Muscle of leg (tissue), 3 donors: ENCODE measurements at regions not wholly inside any gene's neighbourhood (a gene's known extent, or its start where the extent isn't known, plus 50 kb on each side); places are given as distances from the start of the nearest gene placed in this dataset.
"Not testable (repeated sequence)": the region's sequence is repeated elsewhere in the genome, so short reads cannot be mapped to it uniquely, and the experiment has no call there.

Source experiments
- DNase-seq: peaks from one replicate; pipeline ENCODE4 v3.0.0; 2013
- H3K27ac ChIP-seq: one replicate; pipeline ENCODE4 v1.5.1; 2013; ENCODE audit warnings: mild to moderate bottlenecking, low read length, control low read depth
- H3K27me3 ChIP-seq: one replicate; pipeline ENCODE4 v1.6.1; 2013; ENCODE audit warnings: low read length; ENCODE audit not compliant: control insufficient read depth, insufficient read depth
- H3K36me3 ChIP-seq: one replicate; pipeline ENCODE4 v1.6.1; 2013; ENCODE audit warnings: low read length; ENCODE audit not compliant: control insufficient read depth, insufficient read depth
- H3K4me1 ChIP-seq: one replicate; pipeline ENCODE4 v1.6.1; 2013; ENCODE audit warnings: low read length; ENCODE audit not compliant: control insufficient read depth, insufficient read depth
- H3K4me3 ChIP-seq: one replicate; pipeline ENCODE4 v1.5.1; 2013; ENCODE audit warnings: low read length, control low read depth
- H3K9me3 ChIP-seq: replicated peaks from 2 replicates; pipeline ENCODE4 v1.6.1; 2013; ENCODE audit warnings: low read depth, low read length; ENCODE audit not compliant: control insufficient read depth
- WGBS: methylation state at CpG from one replicate; pipeline ENCODE4 v1.1.5; 2013; ENCODE audit warnings: missing lambda C conversion rate; ENCODE audit not compliant: insufficient coverage; 5-methylcytosine and 5-hydroxymethylcytosine counted together

GRCh38 chr4:27119239-27119638, 258.6 kb downstream of the STIM2 start:
- Histone ChIP-seq H3K27me3 (no peaks in the 10 kb centered on the region), H3K4me1 (no peaks in the 10 kb centered on the region), H3K4me3 (no peak overlapping the region), H3K36me3 (no peaks in the 10 kb centered on the region), H3K27ac (no peak overlapping the region), H3K9me3 (no peaks in the 10 kb centered on the region)
- no peak for DNase-seq
- WGBS, result 70% methylated on average over 2 of the region's 5 CpGs

DNA sequence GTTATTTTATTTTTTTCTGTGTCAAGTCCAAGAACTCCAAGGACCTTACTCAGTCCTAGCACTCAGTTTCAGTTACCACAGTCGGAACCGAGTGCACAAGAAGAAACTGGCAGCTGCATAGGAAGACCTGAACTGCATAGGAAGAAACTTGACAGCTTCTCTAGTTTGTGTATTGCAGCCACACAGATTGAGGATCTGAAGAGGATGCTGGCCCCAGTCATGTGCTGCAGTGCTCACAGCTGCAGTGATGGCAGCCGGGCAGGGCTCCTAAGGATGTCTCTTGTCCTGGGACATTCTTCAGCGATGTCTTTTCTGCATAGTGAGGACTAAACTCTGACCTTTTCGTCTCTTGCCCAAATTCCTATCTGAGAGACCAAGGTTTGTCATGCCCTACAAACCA, 261.2 kb downstream of the STIM2 start:
- Histone ChIP-seq H3K9me3 (no peaks in the 10 kb centered on the region), H3K4me1 (no peaks in the 10 kb centered on the region), H3K36me3 (no peaks in the 10 kb centered on the region), H3K4me3 (no peak overlapping the region), H3K27me3 (no peaks in the 10 kb centered on the region), H3K27ac (no peak overlapping the region)
- 59% methylated on average over 3 of the region's 5 CpGs for WGBS
- no peak for DNase-seq

DNA sequence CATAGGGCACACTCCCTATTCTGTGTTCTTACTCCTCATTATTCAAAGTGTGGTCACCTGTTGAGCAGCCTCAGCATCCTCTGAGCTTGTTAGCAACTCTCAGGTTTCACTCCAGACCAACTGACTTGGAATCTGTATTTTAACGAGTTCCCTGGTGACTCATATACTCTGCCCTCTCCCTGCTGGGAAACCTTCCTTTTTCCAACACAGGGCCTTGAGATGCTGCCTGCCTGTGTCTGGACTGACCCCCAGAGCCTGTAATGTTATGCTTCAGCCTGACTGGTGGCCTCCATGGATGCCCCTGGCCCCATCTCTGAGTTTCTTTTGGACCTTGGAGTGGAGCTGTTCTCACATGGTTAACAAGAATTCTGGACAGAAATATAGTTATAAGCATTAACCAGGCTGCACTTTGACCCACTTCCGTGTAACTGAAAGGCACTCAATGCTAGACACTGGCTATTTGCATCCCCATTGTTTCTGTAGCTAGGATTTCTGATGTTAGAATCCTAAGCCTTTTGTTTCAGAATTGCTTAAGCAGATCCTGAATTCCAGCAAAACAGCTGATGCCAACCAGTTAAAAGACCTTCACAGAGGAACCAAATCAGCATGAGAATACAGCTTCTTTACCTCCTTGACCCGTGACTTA, 262.6 kb downstream of the STIM2 start:
- Histone ChIP-seq H3K27me3 (no peaks in the 10 kb centered on the region), H3K4me1 (no peaks in the 10 kb centered on the region), H3K4me3 (no peak overlapping the region), H3K9me3 (no peaks in the 10 kb centered on the region), H3K27ac (no peak overlapping the region), H3K36me3 (no peaks in the 10 kb centered on the region)
- 17% methylated on average over 2 of the region's 3 CpGs for whole genome bisulfite sequencing
- no peak for DNase-seq

DNA sequence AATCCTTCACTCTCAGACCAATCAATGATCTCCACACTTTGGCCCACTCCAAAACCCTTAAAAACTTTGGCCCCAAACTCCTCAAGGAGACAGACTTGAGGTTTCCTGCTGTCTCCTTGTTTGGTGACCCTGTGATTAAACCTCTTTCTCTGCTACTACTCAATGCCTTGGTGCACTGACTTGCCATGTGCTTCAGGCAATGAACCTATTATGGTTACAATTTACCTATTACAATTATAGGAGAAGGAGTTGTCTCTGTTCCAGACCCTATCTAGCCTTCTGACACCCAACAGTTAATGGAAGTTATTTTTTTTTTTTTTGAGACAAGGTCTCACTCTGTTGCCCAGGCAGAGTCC, 263.1 kb downstream of the STIM2 start:
- Histone ChIP-seq H3K4me1 (no peaks in the 10 kb centered on the region), H3K9me3 (no peaks in the 10 kb centered on the region), H3K4me3 (no peak overlapping the region), H3K27me3 (no peaks in the 10 kb centered on the region), H3K36me3 (no peaks in the 10 kb centered on the region), H3K27ac (no peak overlapping the region)
- DNase-seq, result no peak

DNA sequence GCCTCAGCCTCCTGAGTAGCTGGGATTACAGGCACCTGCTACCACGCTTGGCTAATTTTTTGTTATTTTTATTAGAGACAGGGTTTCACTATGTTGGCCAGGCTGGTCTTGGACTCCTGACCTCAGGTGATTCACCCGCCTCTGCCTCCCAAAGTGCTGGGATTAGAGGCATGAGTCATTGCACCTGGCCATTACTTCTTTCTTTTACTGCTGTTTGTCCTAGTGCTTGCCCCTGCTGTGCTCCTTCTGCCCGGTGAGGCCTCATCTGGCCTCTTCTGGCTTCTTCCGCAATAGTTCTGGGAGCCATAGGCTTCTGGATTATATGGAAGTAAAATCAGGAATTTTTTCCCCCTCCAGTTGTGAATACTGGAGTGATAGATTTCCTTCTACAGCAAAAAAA, 266.3 kb downstream of the STIM2 start:
- H3K27me3 ChIP-seq, H3K27ac ChIP-seq, H3K36me3 ChIP-seq, H3K4me1 ChIP-seq, H3K4me3 ChIP-seq, H3K9me3 ChIP-seq, DNase-seq: not testable (repeated sequence)
- 85% methylated on average over 2 of the region's 4 CpGs for WGBS

DNA sequence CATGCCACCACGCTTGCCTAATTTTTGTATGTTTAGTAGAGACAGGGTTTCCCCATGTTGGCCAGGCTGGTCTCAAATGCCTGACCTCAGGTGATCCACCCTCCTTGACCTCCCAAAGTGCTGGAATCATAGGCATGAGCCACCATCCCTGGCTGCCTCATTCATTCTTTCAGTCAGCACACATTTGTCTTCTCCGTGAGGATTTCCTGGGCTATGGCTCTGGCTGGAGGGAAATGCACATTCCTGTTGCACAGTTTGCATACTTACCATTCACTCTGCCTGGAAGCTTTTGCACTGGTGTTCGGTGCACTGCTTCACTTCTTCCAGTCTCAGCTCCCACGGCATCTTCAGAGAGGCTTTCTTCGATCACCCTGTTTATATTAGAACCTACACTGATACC, 267.8 kb downstream of the STIM2 start:
- no peak overlapping the region for H3K27ac ChIP-seq
- no peaks in the 10 kb centered on the region for H3K9me3 ChIP-seq
- H3K4me3 ChIP-seq, result no peak overlapping the region
- 88% methylated on average over 2 of the region's 5 CpGs for WGBS
- no peaks in the 10 kb centered on the region for H3K36me3 ChIP-seq
- H3K27me3 ChIP-seq, result no peaks in the 10 kb centered on the region
- no peak for DNase-seq
- H3K4me1 ChIP-seq, result peaks cover 2% of the 10 kb centered on the region

DNA sequence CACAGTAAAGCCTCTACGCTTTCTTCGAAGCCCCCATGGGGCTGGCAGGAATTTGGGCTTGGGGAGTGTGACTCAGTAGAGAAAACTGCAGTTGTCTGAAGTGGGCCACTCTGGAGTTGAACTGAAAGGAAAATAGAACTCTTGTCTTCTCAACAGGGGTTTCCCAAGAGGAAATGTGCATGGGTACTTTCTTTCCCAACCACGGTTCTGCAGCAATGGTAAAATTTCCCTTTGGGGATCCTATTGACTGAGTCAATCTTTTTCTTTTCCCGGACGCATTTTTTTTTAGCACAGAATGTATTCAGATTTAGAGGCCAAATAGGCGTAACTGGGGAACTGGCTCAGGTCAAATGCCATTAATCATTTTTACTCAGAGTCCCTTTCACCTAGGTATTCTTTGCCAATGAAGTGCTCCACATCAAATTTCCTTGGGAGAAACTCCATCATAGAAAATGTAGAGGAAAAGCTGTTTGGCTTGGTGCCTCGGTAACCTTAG, 269.3 kb downstream of the STIM2 start:
- H3K4me3 ChIP-seq, result no peak overlapping the region
- 38% methylated on average over 3 of the region's 7 CpGs for WGBS
- no peaks in the 10 kb centered on the region for H3K9me3 ChIP-seq
- H3K36me3 ChIP-seq, result no peaks in the 10 kb centered on the region
- H3K27me3 ChIP-seq, result no peaks in the 10 kb centered on the region
- DNase-seq, result peak; percentile 71
- H3K27ac ChIP-seq, result no peak overlapping the region
- peaks cover 2% of the 10 kb centered on the region for H3K4me1 ChIP-seq

DNA sequence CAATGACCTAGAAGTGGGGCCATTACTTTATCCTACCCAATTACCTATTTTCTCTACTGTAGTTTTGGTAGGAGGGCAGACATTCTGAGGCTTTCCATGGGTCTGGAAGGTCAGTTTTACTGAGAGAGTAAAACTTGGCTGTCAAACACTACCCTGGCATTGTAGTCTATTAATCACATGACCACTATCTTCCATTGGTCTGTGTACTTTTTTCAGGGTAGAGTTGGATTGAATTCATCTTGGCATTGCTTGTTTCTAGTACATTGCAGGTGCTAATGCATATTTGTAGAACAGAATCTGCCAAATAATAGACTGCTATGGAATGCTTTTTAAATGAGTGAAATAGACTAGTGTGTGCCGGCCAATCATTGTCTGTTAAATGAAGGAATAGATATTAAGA, 271.9 kb downstream of the STIM2 start:
- H3K4me3 ChIP-seq, result no peak overlapping the region
- no peak for DNase-seq
- no peaks in the 10 kb centered on the region for H3K27me3 ChIP-seq
- no peaks in the 10 kb centered on the region for H3K36me3 ChIP-seq
- H3K4me1 ChIP-seq, result peaks cover 2% of the 10 kb centered on the region
- no CpG with 5 or more reads among the region's 1 CpG for WGBS
- no peak overlapping the region for H3K27ac ChIP-seq
- no peaks in the 10 kb centered on the region for H3K9me3 ChIP-seq

DNA sequence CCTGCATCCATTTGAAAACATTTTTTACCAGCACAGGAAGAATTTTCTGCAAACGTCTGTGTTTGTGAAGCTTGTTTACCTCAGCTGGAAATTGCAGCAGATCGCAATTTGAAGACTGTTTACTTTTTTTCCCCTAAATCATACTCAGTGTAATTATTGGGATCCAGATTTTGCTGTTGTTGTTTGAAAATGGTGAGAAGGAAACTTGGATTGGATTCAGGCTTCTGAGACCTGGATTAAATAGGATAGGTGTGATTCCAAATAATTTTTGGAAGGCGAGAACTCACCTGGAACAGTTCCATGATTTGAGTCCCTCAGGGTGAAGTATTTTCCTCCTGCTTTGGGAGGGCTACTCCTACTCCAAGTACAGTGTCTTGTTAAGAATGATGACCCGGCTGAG, 279.8 kb downstream of the STIM2 start:
- no CpG with 5 or more reads among the region's 4 CpGs for WGBS
- Histone ChIP-seq H3K4me3 (no peak overlapping the region), H3K4me1 (no peaks in the 10 kb centered on the region), H3K27ac (no peak overlapping the region), H3K9me3 (peaks cover 4% of the 10 kb centered on the region), H3K27me3 (no peaks in the 10 kb centered on the region), H3K36me3 (no peaks in the 10 kb centered on the region)
- DNase-seq, result peak; percentile 58

DNA sequence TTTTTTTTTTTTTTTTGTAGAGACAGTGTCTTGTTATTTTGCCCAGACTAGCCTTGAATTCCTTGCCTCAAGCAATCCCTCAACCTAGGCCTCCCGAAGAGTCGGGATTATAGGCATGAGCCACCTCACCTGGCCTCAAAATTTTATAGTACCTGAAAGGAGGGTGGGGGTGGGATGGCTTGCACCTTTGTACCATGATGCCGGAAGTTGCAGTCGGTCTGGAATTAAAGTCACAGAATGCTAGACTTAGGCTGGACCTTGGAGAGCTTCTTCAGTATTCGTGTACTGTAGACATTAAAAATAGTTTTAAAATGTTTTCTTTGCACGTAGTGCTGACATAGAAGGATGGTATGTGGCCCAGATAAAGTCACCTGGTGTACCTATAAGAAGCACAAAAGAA, 280.9 kb downstream of the STIM2 start:
- H3K27me3 ChIP-seq, result no peaks in the 10 kb centered on the region
- no peak overlapping the region for H3K4me3 ChIP-seq
- WGBS, result 78% methylated on average over 3 of the region's 6 CpGs
- H3K4me1 ChIP-seq, result no peaks in the 10 kb centered on the region
- H3K27ac ChIP-seq, result no peak overlapping the region
- no peaks in the 10 kb centered on the region for H3K36me3 ChIP-seq
- H3K9me3 ChIP-seq, result peaks cover 4% of the 10 kb centered on the region
- DNase-seq, result no peak

GRCh38 chr4:27142841-27143240, 282.2 kb downstream of the STIM2 start:
- no peaks in the 10 kb centered on the region for H3K36me3 ChIP-seq
- peaks cover 4% of the 10 kb centered on the region for H3K9me3 ChIP-seq
- no peak overlapping the region for H3K27ac ChIP-seq
- DNase-seq, result peak; percentile 81
- H3K4me3 ChIP-seq, result no peak overlapping the region
- H3K4me1 ChIP-seq, result no peaks in the 10 kb centered on the region
- no CpG with 5 or more reads among the region's 2 CpGs for WGBS
- no peaks in the 10 kb centered on the region for H3K27me3 ChIP-seq
